Liver (tissue), 8 donors: ENCODE measurements at regions not wholly inside any gene's neighbourhood (a gene's known extent, or its start where the extent isn't known, plus 50 kb on each side); places are given as distances from the start of the nearest gene placed in this dataset.

Experiments
- DNase-seq: peaks from one replicate; pipeline ENCODE4 v3.0.0-alpha.2; 2017; ENCODE audit warnings: low spot score
- H3K27ac ChIP-seq, 2 donors: one replicate each; pipeline ENCODE4 v1.7.0; 2013; ENCODE audit warnings: inconsistent platforms in 2 of 2, low read length in 2 of 2, control low read depth in 1 of 2, low read depth in 1 of 2, mild to moderate bottlenecking in 1 of 2
- H3K27me3 ChIP-seq, 4 donors: one replicate each; pipeline versions ENCODE4 v1.6.1 to v1.7.0; 2013; ENCODE audit warnings: low read length in 3 of 4, inconsistent platforms in 1 of 4, mild to moderate bottlenecking in 1 of 4, moderate library complexity in 1 of 4; ENCODE audit not compliant: control insufficient read depth in 4 of 4, insufficient read depth in 4 of 4
- H3K36me3 ChIP-seq, 4 donors: one replicate each; pipeline versions ENCODE4 v1.6.1 to v1.7.0; 2013; ENCODE audit warnings: low read length in 3 of 4, mild to moderate bottlenecking in 3 of 4, low read depth in 1 of 4, moderate library complexity in 1 of 4; ENCODE audit not compliant: control insufficient read depth in 4 of 4, insufficient read depth in 3 of 4
- H3K4me1 ChIP-seq, 4 donors: one replicate each; pipeline versions ENCODE4 v1.6.1 to v1.7.0; 2013; ENCODE audit warnings: low read length in 3 of 4, mild to moderate bottlenecking in 3 of 4, moderate library complexity in 1 of 4; ENCODE audit not compliant: control insufficient read depth in 4 of 4, insufficient read depth in 4 of 4
- H3K4me3 ChIP-seq, 3 donors: one replicate each; pipeline versions ENCODE4 v1.6.1 to v1.7.0; 2013; ENCODE audit warnings: low read length in 3 of 3, control low read depth in 1 of 3, low read depth in 1 of 3, mild to moderate bottlenecking in 1 of 3
- H3K9ac ChIP-seq, 2 donors: one replicate each; pipeline ENCODE4 v1.7.0; 2013; ENCODE audit warnings: low read length in 2 of 2, mild to moderate bottlenecking in 2 of 2, moderate library complexity in 2 of 2, control low read depth in 1 of 2, low read depth in 1 of 2
- H3K9me3 ChIP-seq, 4 donors: one replicate each; pipeline versions ENCODE4 v1.6.1 to v1.7.0; 2013; ENCODE audit warnings: low read length in 3 of 4; ENCODE audit not compliant: control insufficient read depth in 4 of 4
- ATF3 ChIP-seq: IDR thresholded peaks from 2 replicates; pipeline ENCODE4 v1.6.1; 2016; ENCODE audit warnings: antibody characterized with exemption
- CTCF ChIP-seq: fragments of 150-350 bp; IDR thresholded peaks from 2 replicates; pipeline ENCODE4 v1.5.1; 2017; ENCODE audit warnings: improper control_type of control experiment, low read depth, low read length; ENCODE audit not compliant: missing input control
- EGR1 ChIP-seq, 2 donors: IDR thresholded peaks; 2 replicates each; pipeline ENCODE4 v1.6.1; 2016 to 2018; ENCODE audit warnings: antibody characterized with exemption in 2 of 2, low read depth in 2 of 2
- FOXA1 ChIP-seq: IDR thresholded peaks from 2 replicates; pipeline ENCODE4 v1.6.1; 2016; ENCODE audit warnings: antibody characterized with exemption
- FOXA2 ChIP-seq: IDR thresholded peaks from 2 replicates; pipeline ENCODE4 v1.6.1; 2016; ENCODE audit warnings: antibody characterized with exemption
- GABPA ChIP-seq, 2 donors: IDR thresholded peaks in 1 of 2; conservative IDR thresholded peaks in 1 of 2; 2 replicates each; pipeline ENCODE4 v1.6.1; 2016; ENCODE audit warnings: antibody characterized with exemption in 2 of 2, mild to moderate bottlenecking in 1 of 2, moderate library complexity in 1 of 2
- HNF4A ChIP-seq, 2 donors: conservative IDR thresholded peaks; 2 replicates each; pipeline ENCODE4 v1.6.1; 2016; ENCODE audit warnings: antibody characterized with exemption in 2 of 2, mild to moderate bottlenecking in 2 of 2
- HNF4G ChIP-seq: IDR thresholded peaks from 2 replicates; pipeline ENCODE4 v1.6.1; 2016; ENCODE audit warnings: antibody characterized with exemption
- JUND ChIP-seq, 2 donors: IDR thresholded peaks; 2 replicates each; pipeline ENCODE4 v1.6.1; 2016; ENCODE audit warnings: antibody characterized with exemption in 2 of 2
- MAX ChIP-seq: IDR thresholded peaks from 2 replicates; pipeline ENCODE4 v1.6.1; 2016; ENCODE audit warnings: antibody characterized with exemption
- NR2F2 ChIP-seq: IDR thresholded peaks from 2 replicates; pipeline ENCODE4 v1.6.1; 2016; ENCODE audit warnings: antibody characterized with exemption
- RAD21 ChIP-seq, 2 donors: IDR thresholded peaks; 2 replicates each; pipeline ENCODE4 v1.6.1; 2016; ENCODE audit warnings: antibody characterized with exemption in 2 of 2, mild to moderate bottlenecking in 2 of 2
- REST ChIP-seq: IDR thresholded peaks from 2 replicates; pipeline ENCODE4 v1.6.1; 2016; ENCODE audit warnings: antibody characterized with exemption, mild to moderate bottlenecking
- RXRA ChIP-seq, 2 donors: IDR thresholded peaks; 2 replicates each; pipeline ENCODE4 v1.6.1; 2017 to 2018; ENCODE audit warnings: antibody characterized with exemption in 2 of 2, mild to moderate bottlenecking in 1 of 2
- TAF1 ChIP-seq: conservative IDR thresholded peaks from 2 replicates; pipeline ENCODE4 v1.6.1; 2016; ENCODE audit warnings: antibody characterized with exemption, mild to moderate bottlenecking
- YY1 ChIP-seq: IDR thresholded peaks from 2 replicates; pipeline ENCODE4 v1.6.1; 2016; ENCODE audit warnings: antibody characterized with exemption, mild to moderate bottlenecking
- ZBTB33 ChIP-seq: IDR thresholded peaks from 2 replicates; pipeline ENCODE4 v1.6.1; 2016; ENCODE audit warnings: antibody characterized with exemption
- WGBS: extraction: QIAGEN DNeasy Blood & Tissue Kit; methylation state at CpG from one replicate; pipeline ENCODE4 v1.1.7; 2013; 5-methylcytosine and 5-hydroxymethylcytosine counted together
- donor health status: healthy.
- donor health status: healthy.
- donor health status: healthy.
- donor health status: healthy.
- donor health status: healthy.

DNA sequence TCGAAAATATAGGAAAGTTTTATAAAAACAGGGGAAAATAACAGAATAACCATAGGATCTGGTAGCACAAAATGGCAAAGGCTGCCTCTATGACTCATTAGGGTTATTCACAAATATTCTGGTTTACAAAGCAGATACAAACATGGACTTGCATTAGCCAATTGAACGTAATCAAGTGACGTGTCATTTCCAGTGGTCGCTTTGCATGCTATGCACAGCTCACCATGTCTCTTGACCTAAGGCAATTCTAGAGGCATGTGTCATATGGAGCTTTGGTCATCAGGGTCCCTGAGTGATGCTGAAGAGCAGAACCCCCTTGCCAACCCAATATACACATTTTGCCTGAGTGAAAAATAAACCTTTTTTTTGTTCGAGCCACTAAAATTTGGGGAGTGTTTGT is 158.8 kb downstream of the TMEM161B start:
- no peaks in the 10 kb centered on the region for H3K27me3 ChIP-seq
- no peak for DNase-seq
- H3K9ac ChIP-seq, result no peak overlapping the region
- TF ChIP-seq GABPA (IDR thresholded peaks at IDR 0.05 in 1 of 2, conservative IDR thresholded peaks at IDR 0.05 in 1 of 2) (no peak), JUND (IDR thresholded peaks at IDR 0.05) (no peak), NR2F2 (no peak), RXRA (IDR thresholded peaks at IDR 0.05) (no peak), FOXA2 (no peak), EGR1 (IDR thresholded peaks at IDR 0.05; ENCODE audit: low read depth in 2 of 2) (no peak), ZBTB33 (no peak), ATF3 (no peak), RAD21 (IDR thresholded peaks at IDR 0.05) (no peak)
- no peaks in the 10 kb centered on the region for H3K4me1 ChIP-seq
- no peak overlapping the region for H3K4me3 ChIP-seq
- no peaks in the 10 kb centered on the region for H3K9me3 ChIP-seq
- whole genome bisulfite sequencing, result 87% methylated on average over 5 of the region's 5 CpGs
- no peak overlapping the region for H3K27ac ChIP-seq
- H3K36me3 ChIP-seq, result no peaks in the 10 kb centered on the region

- no peaks in the 10 kb centered on the region for H3K9me3 ChIP-seq
- H3K9ac ChIP-seq, result no peak overlapping the region
- TF ChIP-seq TAF1 (no peak), FOXA1 (no peak), MAX (no peak), NR2F2 (no peak), EGR1 (IDR thresholded peaks at IDR 0.05; ENCODE audit: low read depth in 2 of 2) (no peak), FOXA2 (no peak), RXRA (IDR thresholded peaks at IDR 0.05) (no peak), CTCF (no peak), HNF4A (conservative IDR thresholded peaks at IDR 0.05) (no peak), REST (no peak), YY1 (no peak), HNF4G (no peak), ZBTB33 (no peak), JUND (IDR thresholded peaks at IDR 0.05) (no peak)
- DNase-seq, result no peak
- no peaks in the 10 kb centered on the region for H3K27me3 ChIP-seq
- H3K27ac ChIP-seq, result no peak overlapping the region
- WGBS, result 21% methylated on average over 8 of the region's 8 CpGs
- H3K36me3 ChIP-seq, result no peaks in the 10 kb centered on the region
- no peaks in the 10 kb centered on the region for H3K4me1 ChIP-seq
- no peak overlapping the region for H3K4me3 ChIP-seq
These were observed 160.0 kb downstream of the TMEM161B start for GRCh38 chr5:88108490-88109279.
